ENCODE measurements at regions not wholly inside any gene's neighbourhood (a gene's known extent, or its start where the extent isn't known, plus 50 kb on each side); places are given as distances from the start of the nearest gene placed in this dataset.

GRCh38 chr6:15843226-15843625 lies 180.4 kb upstream of the DTNBP1 start:
- TF ChIP-seq, protein P1, sequence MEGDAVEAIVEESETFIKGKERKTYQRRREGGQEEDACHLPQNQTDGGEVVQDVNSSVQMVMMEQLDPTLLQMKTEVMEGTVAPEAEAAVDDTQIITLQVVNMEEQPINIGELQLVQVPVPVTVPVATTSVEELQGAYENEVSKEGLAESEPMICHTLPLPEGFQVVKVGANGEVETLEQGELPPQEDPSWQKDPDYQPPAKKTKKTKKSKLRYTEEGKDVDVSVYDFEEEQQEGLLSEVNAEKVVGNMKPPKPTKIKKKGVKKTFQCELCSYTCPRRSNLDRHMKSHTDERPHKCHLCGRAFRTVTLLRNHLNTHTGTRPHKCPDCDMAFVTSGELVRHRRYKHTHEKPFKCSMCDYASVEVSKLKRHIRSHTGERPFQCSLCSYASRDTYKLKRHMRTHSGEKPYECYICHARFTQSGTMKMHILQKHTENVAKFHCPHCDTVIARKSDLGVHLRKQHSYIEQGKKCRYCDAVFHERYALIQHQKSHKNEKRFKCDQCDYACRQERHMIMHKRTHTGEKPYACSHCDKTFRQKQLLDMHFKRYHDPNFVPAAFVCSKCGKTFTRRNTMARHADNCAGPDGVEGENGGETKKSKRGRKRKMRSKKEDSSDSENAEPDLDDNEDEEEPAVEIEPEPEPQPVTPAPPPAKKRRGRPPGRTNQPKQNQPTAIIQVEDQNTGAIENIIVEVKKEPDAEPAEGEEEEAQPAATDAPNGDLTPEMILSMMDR (conservative IDR thresholded peaks at IDR 0.05 in 1 of 2, IDR thresholded peaks at IDR 0.05 in 1 of 2; ENCODE audit: extremely low read depth in 1 of 2, insufficient read depth in 1 of 2, low read depth in 1 of 2, low read length in 2 of 2): no peak
- TF ChIP-seq EZH2 (IDR thresholded peaks at IDR 0.05; ENCODE audit: borderline replicate concordance, low read length): no peak

All from mammary epithelial cell (primary cell).